ENCODE measurements at regions not wholly inside any gene's neighbourhood (a gene's known extent, or its start where the extent isn't known, plus 50 kb on each side); places are given as distances from the start of the nearest gene placed in this dataset.

- TF ChIP-seq CTCF (IDR thresholded peaks at IDR 0.05) (no peak), POLR2A (IDR thresholded peaks at IDR 0.05) (no peak)
Measured at GRCh38 chr6:859936-860335, 167.0 kb upstream of the EXOC2 start.
